Liver (tissue), 8 donors: ENCODE measurements at regions not wholly inside any gene's neighbourhood (a gene's known extent, or its start where the extent isn't known, plus 50 kb on each side); places are given as distances from the start of the nearest gene placed in this dataset.

Experiments used
- DNase-seq: peaks from one replicate; pipeline ENCODE4 v3.0.0-alpha.2; 2017; ENCODE audit warnings: low spot score
- H3K27ac ChIP-seq, 2 donors: one replicate each; pipeline ENCODE4 v1.7.0; 2013; ENCODE audit warnings: inconsistent platforms in 2 of 2, low read length in 2 of 2, control low read depth in 1 of 2, low read depth in 1 of 2, mild to moderate bottlenecking in 1 of 2
- H3K27me3 ChIP-seq, 4 donors: one replicate each; pipeline versions ENCODE4 v1.6.1 to v1.7.0; 2013; ENCODE audit warnings: low read length in 3 of 4, inconsistent platforms in 1 of 4, mild to moderate bottlenecking in 1 of 4, moderate library complexity in 1 of 4; ENCODE audit not compliant: control insufficient read depth in 4 of 4, insufficient read depth in 4 of 4
- H3K36me3 ChIP-seq, 4 donors: one replicate each; pipeline versions ENCODE4 v1.6.1 to v1.7.0; 2013; ENCODE audit warnings: low read length in 3 of 4, mild to moderate bottlenecking in 3 of 4, low read depth in 1 of 4, moderate library complexity in 1 of 4; ENCODE audit not compliant: control insufficient read depth in 4 of 4, insufficient read depth in 3 of 4
- H3K4me1 ChIP-seq, 4 donors: one replicate each; pipeline versions ENCODE4 v1.6.1 to v1.7.0; 2013; ENCODE audit warnings: low read length in 3 of 4, mild to moderate bottlenecking in 3 of 4, moderate library complexity in 1 of 4; ENCODE audit not compliant: control insufficient read depth in 4 of 4, insufficient read depth in 4 of 4
- H3K4me3 ChIP-seq, 3 donors: one replicate each; pipeline versions ENCODE4 v1.6.1 to v1.7.0; 2013; ENCODE audit warnings: low read length in 3 of 3, control low read depth in 1 of 3, low read depth in 1 of 3, mild to moderate bottlenecking in 1 of 3
- H3K9ac ChIP-seq, 2 donors: one replicate each; pipeline ENCODE4 v1.7.0; 2013; ENCODE audit warnings: low read length in 2 of 2, mild to moderate bottlenecking in 2 of 2, moderate library complexity in 2 of 2, control low read depth in 1 of 2, low read depth in 1 of 2
- H3K9me3 ChIP-seq, 4 donors: one replicate each; pipeline versions ENCODE4 v1.6.1 to v1.7.0; 2013; ENCODE audit warnings: low read length in 3 of 4; ENCODE audit not compliant: control insufficient read depth in 4 of 4
- ATF3 ChIP-seq: IDR thresholded peaks from 2 replicates; pipeline ENCODE4 v1.6.1; 2016; ENCODE audit warnings: antibody characterized with exemption
- EGR1 ChIP-seq, 2 donors: IDR thresholded peaks; 2 replicates each; pipeline ENCODE4 v1.6.1; 2016 to 2018; ENCODE audit warnings: antibody characterized with exemption in 2 of 2, low read depth in 2 of 2
- FOXA1 ChIP-seq: IDR thresholded peaks from 2 replicates; pipeline ENCODE4 v1.6.1; 2016; ENCODE audit warnings: antibody characterized with exemption
- FOXA2 ChIP-seq: IDR thresholded peaks from 2 replicates; pipeline ENCODE4 v1.6.1; 2016; ENCODE audit warnings: antibody characterized with exemption
- HNF4A ChIP-seq, 2 donors: conservative IDR thresholded peaks; 2 replicates each; pipeline ENCODE4 v1.6.1; 2016; ENCODE audit warnings: antibody characterized with exemption in 2 of 2, mild to moderate bottlenecking in 2 of 2
- HNF4G ChIP-seq: IDR thresholded peaks from 2 replicates; pipeline ENCODE4 v1.6.1; 2016; ENCODE audit warnings: antibody characterized with exemption
- NR2F2 ChIP-seq: IDR thresholded peaks from 2 replicates; pipeline ENCODE4 v1.6.1; 2016; ENCODE audit warnings: antibody characterized with exemption
- RAD21 ChIP-seq, 2 donors: IDR thresholded peaks; 2 replicates each; pipeline ENCODE4 v1.6.1; 2016; ENCODE audit warnings: antibody characterized with exemption in 2 of 2, mild to moderate bottlenecking in 2 of 2
- REST ChIP-seq: IDR thresholded peaks from 2 replicates; pipeline ENCODE4 v1.6.1; 2016; ENCODE audit warnings: antibody characterized with exemption, mild to moderate bottlenecking
- RXRA ChIP-seq, 2 donors: IDR thresholded peaks; 2 replicates each; pipeline ENCODE4 v1.6.1; 2017 to 2018; ENCODE audit warnings: antibody characterized with exemption in 2 of 2, mild to moderate bottlenecking in 1 of 2
- TAF1 ChIP-seq: conservative IDR thresholded peaks from 2 replicates; pipeline ENCODE4 v1.6.1; 2016; ENCODE audit warnings: antibody characterized with exemption, mild to moderate bottlenecking
- WGBS: extraction: QIAGEN DNeasy Blood & Tissue Kit; methylation state at CpG from one replicate; pipeline ENCODE4 v1.1.7; 2013; 5-methylcytosine and 5-hydroxymethylcytosine counted together
- TF ChIP-seq, protein P1 (sequence below): fragments of 150-350 bp; IDR thresholded peaks from 2 replicates; pipeline ENCODE4 v1.5.1; 2017; ENCODE audit warnings: improper control_type of control experiment, low read depth, low read length; ENCODE audit not compliant: missing input control
- donor health status: healthy.
- donor health status: healthy.
- donor health status: healthy.
- donor health status: healthy.
- donor health status: healthy.

GRCh38 chr7:18401757-18402156, 93.8 kb upstream of the HDAC9 start (continued):
- TF ChIP-seq REST: no peak
- no peak for TF ChIP-seq FOXA2

DNA sequence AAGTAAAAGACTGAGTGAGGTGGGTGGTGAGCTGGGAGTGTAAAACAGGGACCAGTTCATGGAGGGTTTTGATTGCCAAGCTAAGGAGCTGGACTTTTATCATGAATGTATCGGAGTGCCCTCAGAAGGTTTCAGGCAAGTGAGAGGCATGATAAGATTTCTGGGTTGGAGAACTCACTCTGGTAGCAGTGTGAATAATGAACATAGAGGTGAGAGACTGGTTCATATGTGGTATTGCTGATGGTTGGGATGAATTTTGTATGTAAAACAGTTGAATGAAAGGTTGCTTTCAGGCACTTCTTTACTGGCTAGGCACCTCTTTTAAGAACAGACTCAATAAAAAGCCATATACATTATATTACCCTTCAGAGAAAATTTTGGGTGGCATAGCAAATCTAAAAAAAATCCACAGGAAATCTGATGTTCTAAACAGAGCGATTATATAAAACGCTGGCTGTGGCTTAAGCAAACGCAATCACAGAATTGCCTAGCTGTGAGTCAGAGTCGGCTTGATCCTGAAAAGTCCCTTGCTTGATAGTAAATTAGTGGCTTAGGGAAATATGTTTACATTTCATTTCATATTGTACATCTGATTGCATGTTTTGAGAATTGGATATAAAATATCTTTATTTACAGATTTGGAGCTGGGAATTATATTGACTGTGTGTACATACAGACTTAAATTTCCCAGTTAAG, 92.9 kb upstream of the HDAC9 start:
- Histone ChIP-seq H3K4me1 (no peaks in the 10 kb centered on the region), H3K9ac (no peak overlapping the region)
- TF ChIP-seq, protein P1, sequence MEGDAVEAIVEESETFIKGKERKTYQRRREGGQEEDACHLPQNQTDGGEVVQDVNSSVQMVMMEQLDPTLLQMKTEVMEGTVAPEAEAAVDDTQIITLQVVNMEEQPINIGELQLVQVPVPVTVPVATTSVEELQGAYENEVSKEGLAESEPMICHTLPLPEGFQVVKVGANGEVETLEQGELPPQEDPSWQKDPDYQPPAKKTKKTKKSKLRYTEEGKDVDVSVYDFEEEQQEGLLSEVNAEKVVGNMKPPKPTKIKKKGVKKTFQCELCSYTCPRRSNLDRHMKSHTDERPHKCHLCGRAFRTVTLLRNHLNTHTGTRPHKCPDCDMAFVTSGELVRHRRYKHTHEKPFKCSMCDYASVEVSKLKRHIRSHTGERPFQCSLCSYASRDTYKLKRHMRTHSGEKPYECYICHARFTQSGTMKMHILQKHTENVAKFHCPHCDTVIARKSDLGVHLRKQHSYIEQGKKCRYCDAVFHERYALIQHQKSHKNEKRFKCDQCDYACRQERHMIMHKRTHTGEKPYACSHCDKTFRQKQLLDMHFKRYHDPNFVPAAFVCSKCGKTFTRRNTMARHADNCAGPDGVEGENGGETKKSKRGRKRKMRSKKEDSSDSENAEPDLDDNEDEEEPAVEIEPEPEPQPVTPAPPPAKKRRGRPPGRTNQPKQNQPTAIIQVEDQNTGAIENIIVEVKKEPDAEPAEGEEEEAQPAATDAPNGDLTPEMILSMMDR: no peak
- no peak for TF ChIP-seq HNF4G
- TF ChIP-seq ATF3: no peak

GRCh38 chr7:18405726-18406125, 89.8 kb upstream of the HDAC9 start:
- no peak for TF ChIP-seq NR2F2
- TF ChIP-seq, protein P1: no peak
- TF ChIP-seq EGR1 (IDR thresholded peaks at IDR 0.05; ENCODE audit: low read depth in 2 of 2): no peak
- TF ChIP-seq RAD21 (IDR thresholded peaks at IDR 0.05): no peak
- no peak for TF ChIP-seq REST
- no peak for TF ChIP-seq TAF1
- TF ChIP-seq FOXA2: no peak
- TF ChIP-seq RXRA (IDR thresholded peaks at IDR 0.05): no peak
- TF ChIP-seq HNF4A (conservative IDR thresholded peaks at IDR 0.05): no peak
- no peak for TF ChIP-seq FOXA1
- DNase-seq: no peak
- 81% methylated on average over 1 of the region's 1 CpG for WGBS
- H3K9me3 ChIP-seq: no peaks in the 10 kb centered on the region
- no peaks in the 10 kb centered on the region for H3K4me1 ChIP-seq
- H3K27ac ChIP-seq: no peak overlapping the region
- H3K4me3 ChIP-seq: no peak overlapping the region
- no peak overlapping the region for H3K9ac ChIP-seq
- peaks cover 0 to 5% (median 0%) of the 10 kb centered on the region in 4 donors for H3K27me3 ChIP-seq
- no peaks in the 10 kb centered on the region for H3K36me3 ChIP-seq

More for the DNA sequence above, 92.9 kb upstream of the HDAC9 start:
- H3K36me3 ChIP-seq: no peaks in the 10 kb centered on the region
- 73% methylated on average over 5 of the region's 5 CpGs for WGBS
- no peak overlapping the region for H3K27ac ChIP-seq
- H3K27me3 ChIP-seq: peaks cover 0 to 5% (median 0%) of the 10 kb centered on the region in 4 donors
- no peak overlapping the region for H3K4me3 ChIP-seq
- H3K9me3 ChIP-seq: no peaks in the 10 kb centered on the region
- no peak for DNase-seq
